DOHH2 (cell line): ENCODE measurements at regions not wholly inside any gene's neighbourhood (a gene's known extent, or its start where the extent isn't known, plus 50 kb on each side); places are given as distances from the start of the nearest gene placed in this dataset.

Experiments used
- CTCF ChIP-seq: fragments of 200-600 bp; sonication (generic); IDR thresholded peaks from one replicate; pipeline ENCODE4 v1.5.1; 2014; ENCODE audit warnings: antibody characterized with exemption, mild to moderate bottlenecking, low read depth, low read length; ENCODE audit not compliant: poor library complexity, severe bottlenecking
- EZH2phosphoT487 ChIP-seq: fragments of 200-600 bp; sonication (generic); IDR thresholded peaks from 2 replicates; pipeline ENCODE4 v1.6.1; 2017; ENCODE audit warnings: borderline replicate concordance, mild to moderate bottlenecking, antibody characterized with exemption, low read length, moderate library complexity, mixed read lengths

DNA sequence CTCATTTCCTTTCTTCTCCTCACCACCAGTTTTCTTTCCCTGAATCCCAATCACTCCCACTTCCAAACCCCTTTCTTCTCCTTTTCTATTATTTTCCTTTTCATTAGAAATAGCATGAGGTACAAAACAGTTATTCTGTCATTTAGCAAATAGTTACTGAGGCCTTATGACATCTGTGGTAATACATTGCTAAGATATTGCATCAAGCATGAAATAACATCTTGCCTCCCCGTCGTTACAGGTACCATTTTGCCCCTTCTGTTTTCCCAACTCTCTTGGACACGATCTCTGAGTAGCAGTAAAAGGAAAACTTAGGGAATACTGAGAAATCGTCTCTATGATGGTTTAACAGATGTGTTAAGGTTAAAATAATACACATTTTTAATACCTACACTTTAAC lies 175.8 kb upstream of the SOX5 start:
- TF ChIP-seq CTCF = no peak
- no peak for TF ChIP-seq EZH2phosphoT487
